ENCODE measurements at regions not wholly inside any gene's neighbourhood (a gene's known extent, or its start where the extent isn't known, plus 50 kb on each side); places are given as distances from the start of the nearest gene placed in this dataset.

- no peak for TF ChIP-seq POLR2A (IDR thresholded peaks at IDR 0.05; ENCODE audit: low read depth)
- no peak for TF ChIP-seq CTCF (IDR thresholded peaks at IDR 0.05)
- no peak for TF ChIP-seq EP300 (IDR thresholded peaks at IDR 0.05)
Measured at GRCh38 chr16:51691109-51691508, 540.0 kb upstream of the SALL1 start.
